ENCODE measurements at regions not wholly inside any gene's neighbourhood (a gene's known extent, or its start where the extent isn't known, plus 50 kb on each side); places are given as distances from the start of the nearest gene placed in this dataset.
"Not testable (repeated sequence)": the region's sequence is repeated elsewhere in the genome, so short reads cannot be mapped to it uniquely, and the experiment has no call there.

- DNase-seq = no peak
These were observed 1761.3 kb upstream of the IGFBP7 start for GRCh38 chr4:58871509-58871908.

GRCh38 chr4:58849026-58849425, 1738.8 kb upstream of the IGFBP7 start:
- no peak for DNase-seq

GRCh38 chr4:58843455-58843854, 1733.3 kb upstream of the IGFBP7 start:
- no peak for DNase-seq

- DNase-seq = no peak
These were observed 1722.9 kb upstream of the IGFBP7 start for GRCh38 chr4:58833126-58833525.

- no peak for DNase-seq
These were observed 1715.1 kb upstream of the IGFBP7 start for GRCh38 chr4:58825278-58825677.

GRCh38 chr4:58818560-58818959, 1708.4 kb upstream of the IGFBP7 start:
- not testable (repeated sequence) for DNase-seq

- no peak for DNase-seq
These were observed 1699.8 kb upstream of the IGFBP7 start for GRCh38 chr4:58809948-58810347.

GRCh38 chr4:58809366-58809765, 1699.2 kb upstream of the IGFBP7 start:
- DNase-seq = no peak

GRCh38 chr4:58808817-58809216, 1698.6 kb upstream of the IGFBP7 start:
- DNase-seq = no peak

GRCh38 chr4:58807843-58808615, 1697.8 kb upstream of the IGFBP7 start:
- DNase-seq = no peak

GRCh38 chr4:58776627-58777026, 1666.4 kb upstream of the IGFBP7 start:
- DNase-seq = no peak

GRCh38 chr4:58767598-58767997, 1657.4 kb upstream of the IGFBP7 start:
- DNase-seq = no peak

- DNase-seq = no peak
These were observed 1656.6 kb upstream of the IGFBP7 start for GRCh38 chr4:58766763-58767162.

- no peak for DNase-seq
These were observed 1651.4 kb upstream of the IGFBP7 start for GRCh38 chr4:58761563-58761962.

GRCh38 chr4:58760737-58761136, 1650.6 kb upstream of the IGFBP7 start:
- DNase-seq = no peak

- no peak for DNase-seq
These were observed 1649.9 kb upstream of the IGFBP7 start for GRCh38 chr4:58760100-58760499.

GRCh38 chr4:58749206-58749605, 1639.0 kb upstream of the IGFBP7 start:
- no peak for DNase-seq

- no peak for DNase-seq
These were observed 1630.7 kb upstream of the IGFBP7 start for GRCh38 chr4:58740897-58741296.

- no peak for DNase-seq
These were observed 1629.1 kb upstream of the IGFBP7 start for GRCh38 chr4:58739275-58739674.

GRCh38 chr4:58738375-58738774, 1628.2 kb upstream of the IGFBP7 start:
- DNase-seq = no peak

GRCh38 chr4:58734030-58734674, 1624.0 kb upstream of the IGFBP7 start:
- no peak for DNase-seq

- no peak for DNase-seq
These were observed 1622.8 kb upstream of the IGFBP7 start for GRCh38 chr4:58732973-58733372.

GRCh38 chr4:58723954-58724353, 1613.8 kb upstream of the IGFBP7 start:
- DNase-seq = no peak

GRCh38 chr4:58711039-58711438, 1600.9 kb upstream of the IGFBP7 start:
- no peak for DNase-seq

GRCh38 chr4:58688568-58688967, 1578.4 kb upstream of the IGFBP7 start:
- DNase-seq = no peak

Measured in activated effector memory CD4-positive, alpha-beta T cell treated with Interleukin-2 at 50 U/mL for 16 hours (primary cell).